GM10266 (cell line): ENCODE measurements at regions not wholly inside any gene's neighbourhood (a gene's known extent, or its start where the extent isn't known, plus 50 kb on each side); places are given as distances from the start of the nearest gene placed in this dataset.

Experiments
- DNase-seq: peaks from one replicate; pipeline ENCODE4 v3.0.0; 2012; ENCODE audit errors: extremely low spot score
- CTCF ChIP-seq: IDR thresholded peaks from 2 replicates; pipeline ENCODE4 v1.5.1; 2012; ENCODE audit warnings: mild to moderate bottlenecking, low read depth; ENCODE audit not compliant: control insufficient read depth, insufficient read depth; ENCODE audit errors: missing control alignments

GRCh38 chr16:66277311-66278070 lies 89.0 kb upstream of the CDH5 start:
- TF ChIP-seq CTCF = no peak
- no peak for DNase-seq

DNA sequence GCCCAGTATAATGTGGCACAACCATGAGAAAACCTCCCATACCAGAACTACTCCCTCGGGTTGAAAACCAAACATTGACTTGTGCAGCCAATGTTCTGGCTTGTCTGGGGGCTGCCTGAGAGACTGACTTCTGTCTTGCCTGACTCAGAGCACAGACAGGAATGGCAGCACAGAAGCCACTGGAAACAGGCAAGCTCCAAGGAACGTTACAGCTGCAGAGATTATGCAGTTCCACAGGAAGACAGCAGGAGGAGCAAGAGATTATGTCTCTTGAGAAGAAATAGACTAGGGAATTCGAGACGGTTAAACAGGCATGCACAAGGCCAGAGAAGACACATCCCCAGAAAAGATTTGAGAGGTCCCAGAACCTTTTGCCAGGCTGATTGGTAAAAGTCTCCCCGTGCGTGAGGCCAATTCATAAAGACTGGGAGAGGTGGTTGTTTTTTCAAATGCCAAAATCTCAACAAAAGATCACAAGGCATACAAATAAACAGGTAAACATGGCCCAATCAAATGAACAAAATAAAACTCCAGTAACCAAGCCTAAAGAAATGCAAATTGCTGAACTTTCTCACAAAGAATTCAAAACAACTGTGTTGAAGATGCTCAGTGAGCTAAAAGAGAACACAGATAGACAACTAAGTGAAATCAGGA lies 90.6 kb upstream of the CDH5 start:
- peak; percentile 51 for TF ChIP-seq CTCF
- DNase-seq = no peak

DNA sequence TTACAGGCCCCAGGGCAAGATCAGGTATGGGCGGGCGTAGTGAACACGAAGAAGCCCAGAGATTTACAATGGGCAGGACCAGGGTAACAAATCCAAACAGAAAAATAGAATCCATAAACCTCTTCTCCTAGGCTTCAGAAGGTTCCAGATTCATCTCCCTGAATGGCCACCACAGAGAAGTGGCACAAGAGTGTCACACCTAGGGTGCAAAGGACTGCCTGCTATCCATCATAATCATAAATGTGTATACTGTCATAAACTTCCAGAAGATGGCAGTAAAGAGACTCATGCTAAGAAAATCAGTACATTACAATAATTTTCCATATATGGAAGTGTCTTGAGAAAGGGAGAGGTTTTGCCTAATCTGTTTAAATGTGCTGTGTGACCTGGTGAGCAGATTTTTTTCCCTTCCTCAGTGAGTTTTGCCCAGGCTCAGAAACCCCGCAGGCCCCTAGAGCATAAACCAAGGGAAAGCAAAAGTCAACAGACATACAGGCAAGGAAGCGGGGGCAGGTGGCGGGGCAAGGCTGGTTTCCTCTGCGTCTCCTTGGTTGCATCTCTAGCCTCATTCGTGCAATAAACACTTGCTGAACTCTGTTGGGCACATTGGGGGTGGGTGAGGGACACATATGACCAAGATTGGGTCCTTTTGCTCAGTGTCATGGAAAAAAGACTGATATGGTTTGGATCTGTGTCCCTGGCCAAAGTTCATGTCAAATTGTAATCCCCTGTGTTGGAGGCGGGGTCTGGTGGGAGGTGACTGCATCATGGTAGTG lies 92.0 kb upstream of the CDH5 start:
- peak; percentile 1 for TF ChIP-seq CTCF
- DNase-seq = peak; percentile 51

DNA sequence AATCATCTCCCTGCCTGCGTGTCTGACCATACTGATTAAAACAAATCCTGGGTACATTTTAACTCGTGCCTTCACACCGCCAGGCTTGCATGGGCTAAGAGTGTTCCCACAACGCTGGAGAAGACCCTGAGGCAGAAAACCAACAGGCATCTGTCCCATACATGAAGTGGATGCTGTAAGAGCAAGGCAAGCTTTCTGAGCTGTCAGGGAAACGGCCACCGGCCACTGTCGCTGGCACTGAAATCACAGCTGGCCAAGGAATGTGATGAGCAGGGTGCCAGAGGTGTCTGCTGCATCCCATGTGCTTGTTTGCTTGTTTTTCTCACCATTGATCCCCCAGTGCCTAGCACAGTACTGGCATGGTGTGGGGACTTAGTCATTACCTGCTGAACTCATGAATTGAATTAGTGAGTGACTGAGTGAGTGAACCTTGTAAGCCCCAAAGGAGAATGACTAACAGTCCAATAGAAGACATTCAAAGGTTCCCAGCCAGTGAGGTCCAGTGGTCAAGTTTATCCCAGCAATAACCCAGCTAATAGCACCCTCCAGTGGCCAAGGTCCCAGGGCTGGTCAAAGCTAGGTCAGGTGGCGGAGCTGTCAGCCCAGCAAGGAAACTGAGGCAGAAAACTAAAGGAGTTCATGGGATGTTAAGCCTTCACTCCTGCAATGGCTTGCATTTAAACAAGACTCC lies 92.7 kb upstream of the CDH5 start:
- no peak for DNase-seq
- TF ChIP-seq CTCF = peak; percentile 12

- TF ChIP-seq CTCF = no peak
Measured at GRCh38 chr16:66273053-66273452, 93.4 kb upstream of the CDH5 start.

GRCh38 chr16:66272461-66272860 lies 94.0 kb upstream of the CDH5 start:
- no peak for DNase-seq
- no peak for TF ChIP-seq CTCF

More at GRCh38 chr16:66273053-66273452, 93.4 kb upstream of the CDH5 start:
- DNase-seq = no peak
